Stimulated activated naive CD8-positive, alpha-beta T cell treated with anti-CD3 and anti-CD28 coated beads, Interleukin-15, amount 100 ng/mL, for 72 hours (primary cell): ENCODE measurements at regions not wholly inside any gene's neighbourhood (a gene's known extent, or its start where the extent isn't known, plus 50 kb on each side); places are given as distances from the start of the nearest gene placed in this dataset.

Experiments used
- ATAC-seq: fragments of 150-1000 bp; cut with Tn5 transposase; 2 replicates; pipeline ENCODE4 v1.10.0; 2021; ENCODE audit warnings: mild to moderate bottlenecking, moderate library complexity
- DNase-seq, 2 donors: peaks; one replicate each; pipeline ENCODE4 v3.0.0; 2021 to 2022
- H3K27ac Mint-ChIP-seq, 2 donors: one replicate each; pipeline ENCODE4 v1.8.0; 2022; ENCODE audit warnings: mild to moderate bottlenecking in 2 of 2, mixed read lengths in 2 of 2, moderate library complexity in 2 of 2
- H3K27me3 Mint-ChIP-seq: one replicate; pipeline ENCODE4 v1.8.0; 2022; ENCODE audit warnings: mixed read lengths
- H3K4me1 Mint-ChIP-seq: one replicate; pipeline ENCODE4 v1.8.0; 2022; ENCODE audit warnings: mild to moderate bottlenecking, mixed read lengths
- H3K4me3 Mint-ChIP-seq, 2 donors: one replicate each; pipeline ENCODE4 v1.8.0; 2022; ENCODE audit warnings: mild to moderate bottlenecking in 2 of 2, mixed read lengths in 2 of 2, moderate library complexity in 1 of 2
- H3K9me3 Mint-ChIP-seq, 2 donors: one replicate each; pipeline ENCODE4 v1.8.0; 2022; ENCODE audit warnings: mixed read lengths in 2 of 2

GRCh38 chr13:83568019-83568418, 314.3 kb downstream of the SLITRK1 start:
- Mint-ChIP-seq H3K27ac (no peak overlapping the region), H3K4me1 (no peaks in the 10 kb centered on the region), H3K27me3 (no peaks in the 10 kb centered on the region), H3K4me3 (no peak overlapping the region), H3K9me3 (peaks cover 0 to 5% of the 10 kb centered on the region in 2 donors)
- ATAC-seq (no peak), DNase-seq (no peak)

GRCh38 chr13:83563499-83563898, 318.8 kb downstream of the SLITRK1 start:
- no peak for ATAC-seq
- Mint-ChIP-seq H3K27ac (no peak overlapping the region), H3K27me3 (no peaks in the 10 kb centered on the region), H3K4me1 (no peaks in the 10 kb centered on the region), H3K4me3 (no peak overlapping the region), H3K9me3 (no peaks in the 10 kb centered on the region)
- DNase-seq = no peak

GRCh38 chr13:83557845-83558244, 324.4 kb downstream of the SLITRK1 start:
- ATAC-seq (no peak), DNase-seq (no peak)
- Mint-ChIP-seq H3K9me3 (no peaks in the 10 kb centered on the region), H3K27ac (no peak overlapping the region), H3K4me1 (no peaks in the 10 kb centered on the region), H3K4me3 (no peak overlapping the region), H3K27me3 (no peaks in the 10 kb centered on the region)

- ATAC-seq = no peak
- Mint-ChIP-seq H3K9me3 (no peaks in the 10 kb centered on the region), H3K4me3 (no peak overlapping the region), H3K27me3 (no peaks in the 10 kb centered on the region), H3K27ac (no peak overlapping the region), H3K4me1 (no peaks in the 10 kb centered on the region)
- no peak for DNase-seq
Observed at GRCh38 chr13:83549671-83550070, 332.6 kb downstream of the SLITRK1 start.

GRCh38 chr13:83547043-83547442, 335.2 kb downstream of the SLITRK1 start:
- no peaks in the 10 kb centered on the region for H3K27me3 Mint-ChIP-seq
- ATAC-seq = no peak

GRCh38 chr13:83546476-83546875, 335.8 kb downstream of the SLITRK1 start:
- Mint-ChIP-seq H3K4me1 (no peaks in the 10 kb centered on the region), H3K27ac (no peak overlapping the region), H3K27me3 (no peaks in the 10 kb centered on the region), H3K4me3 (no peak overlapping the region), H3K9me3 (no peaks in the 10 kb centered on the region)
- DNase-seq = no peak
- no peak for ATAC-seq

More at GRCh38 chr13:83547043-83547442, 335.2 kb downstream of the SLITRK1 start:
- no peak overlapping the region for H3K27ac Mint-ChIP-seq
- no peaks in the 10 kb centered on the region for H3K4me1 Mint-ChIP-seq
- no peak overlapping the region for H3K4me3 Mint-ChIP-seq
- H3K9me3 Mint-ChIP-seq = no peaks in the 10 kb centered on the region
- DNase-seq = no peak

GRCh38 chr13:83538636-83539035, 343.6 kb downstream of the SLITRK1 start:
- Mint-ChIP-seq H3K27ac (no peak overlapping the region), H3K27me3 (no peaks in the 10 kb centered on the region), H3K4me3 (no peak overlapping the region), H3K9me3 (peaks cover 12 to 19% of the 10 kb centered on the region in 2 donors), H3K4me1 (no peaks in the 10 kb centered on the region)
- DNase-seq (no peak), ATAC-seq (no peak)

GRCh38 chr13:83536941-83537340, 345.3 kb downstream of the SLITRK1 start:
- Mint-ChIP-seq H3K4me3 (no peak overlapping the region), H3K27ac (no peak overlapping the region), H3K9me3 (peaks cover 12 to 25% of the 10 kb centered on the region in 2 donors), H3K4me1 (no peaks in the 10 kb centered on the region), H3K27me3 (no peaks in the 10 kb centered on the region)
- ATAC-seq (no peak), DNase-seq (no peak)

GRCh38 chr13:83536153-83536552, 346.1 kb downstream of the SLITRK1 start:
- ATAC-seq (no peak), DNase-seq (no peak)
- Mint-ChIP-seq H3K4me3 (no peak overlapping the region), H3K4me1 (no peaks in the 10 kb centered on the region), H3K9me3 (peaks cover 12 to 25% of the 10 kb centered on the region in 2 donors), H3K27ac (no peak overlapping the region), H3K27me3 (no peaks in the 10 kb centered on the region)

- no peak overlapping the region for H3K4me3 Mint-ChIP-seq
- no peak for ATAC-seq
- no peaks in the 10 kb centered on the region for H3K4me1 Mint-ChIP-seq
Observed at GRCh38 chr13:83532809-83533208, 349.5 kb downstream of the SLITRK1 start.

GRCh38 chr13:83531022-83531421, 351.3 kb downstream of the SLITRK1 start:
- H3K4me1 Mint-ChIP-seq = no peaks in the 10 kb centered on the region

More at GRCh38 chr13:83532809-83533208, 349.5 kb downstream of the SLITRK1 start:
- Mint-ChIP-seq H3K27ac (peak overlapping the region in 1 of 2 donors; percentile 19), H3K27me3 (no peaks in the 10 kb centered on the region), H3K9me3 (peaks cover 0 to 6% of the 10 kb centered on the region in 2 donors)
- no peak for DNase-seq

GRCh38 chr13:83516781-83517180, 365.5 kb downstream of the SLITRK1 start:
- no peak for ATAC-seq
- Mint-ChIP-seq H3K27me3 (no peaks in the 10 kb centered on the region), H3K4me3 (no peak overlapping the region), H3K9me3 (peaks cover 0 to under 1% of the 10 kb centered on the region in 2 donors), H3K27ac (no peak overlapping the region), H3K4me1 (no peaks in the 10 kb centered on the region)
- no peak for DNase-seq

More at GRCh38 chr13:83531022-83531421, 351.3 kb downstream of the SLITRK1 start:
- Mint-ChIP-seq H3K4me3 (no peak overlapping the region), H3K9me3 (peaks cover 0 to 6% of the 10 kb centered on the region in 2 donors), H3K27me3 (no peaks in the 10 kb centered on the region), H3K27ac (no peak overlapping the region)
- DNase-seq (no peak), ATAC-seq (no peak)

- no peak overlapping the region for H3K4me3 Mint-ChIP-seq
- no peak for DNase-seq
- H3K27ac Mint-ChIP-seq = no peak overlapping the region
- ATAC-seq = no peak
- H3K27me3 Mint-ChIP-seq = no peaks in the 10 kb centered on the region
- H3K4me1 Mint-ChIP-seq = no peaks in the 10 kb centered on the region
- H3K9me3 Mint-ChIP-seq = peaks cover 0 to 7% of the 10 kb centered on the region in 2 donors
Observed at GRCh38 chr13:83515268-83516015, 366.8 kb downstream of the SLITRK1 start.

- no peaks in the 10 kb centered on the region for H3K27me3 Mint-ChIP-seq
Observed at GRCh38 chr13:83508771-83509301, 373.4 kb downstream of the SLITRK1 start.

GRCh38 chr13:83503424-83503823, 378.9 kb downstream of the SLITRK1 start:
- Mint-ChIP-seq H3K27ac (no peak overlapping the region), H3K4me1 (no peaks in the 10 kb centered on the region), H3K27me3 (no peaks in the 10 kb centered on the region), H3K9me3 (peaks cover 12 to 14% of the 10 kb centered on the region in 2 donors), H3K4me3 (no peak overlapping the region)
- DNase-seq (no peak), ATAC-seq (no peak)

More at GRCh38 chr13:83508771-83509301, 373.4 kb downstream of the SLITRK1 start:
- Mint-ChIP-seq H3K4me3 (no peak overlapping the region), H3K4me1 (no peaks in the 10 kb centered on the region), H3K27ac (no peak overlapping the region), H3K9me3 (peaks cover under 1 to 9% of the 10 kb centered on the region in 2 donors)
- DNase-seq = no peak
- ATAC-seq = no peak

- H3K9me3 Mint-ChIP-seq = peaks cover 12 to 14% of the 10 kb centered on the region in 2 donors
- no peaks in the 10 kb centered on the region for H3K4me1 Mint-ChIP-seq
- no peak for DNase-seq
- no peak overlapping the region for H3K27ac Mint-ChIP-seq
- H3K4me3 Mint-ChIP-seq = no peak overlapping the region
- ATAC-seq = no peak
- no peaks in the 10 kb centered on the region for H3K27me3 Mint-ChIP-seq
Observed at GRCh38 chr13:83499286-83499685, 383.0 kb downstream of the SLITRK1 start.
